Chondrocyte (in vitro differentiated cells): ENCODE measurements at regions not wholly inside any gene's neighbourhood (a gene's known extent, or its start where the extent isn't known, plus 50 kb on each side); places are given as distances from the start of the nearest gene placed in this dataset.
"Not testable (repeated sequence)": the region's sequence is repeated elsewhere in the genome, so short reads cannot be mapped to it uniquely, and the experiment has no call there.

Experiments
- DNase-seq: peaks from one replicate; pipeline ENCODE4 v3.0.0; 2021; ENCODE audit warnings: mixed read lengths, low spot score
- H3K27ac Mint-ChIP-seq: one replicate; pipeline ENCODE4 v1.8.0; 2021; ENCODE audit warnings: mild to moderate bottlenecking, moderate library complexity, mixed read lengths; ENCODE audit not compliant: unreplicated experiment
- H3K27me3 Mint-ChIP-seq: 2 replicates; pipeline ENCODE4 v1.8.0; 2021; ENCODE audit warnings: low read depth, mixed read lengths
- H3K36me3 Mint-ChIP-seq: 2 replicates; pipeline ENCODE4 v1.8.0; 2021; ENCODE audit warnings: low read depth, mixed read lengths
- H3K4me1 Mint-ChIP-seq: 2 replicates; pipeline ENCODE4 v1.8.0; 2021; ENCODE audit warnings: low read depth, mild to moderate bottlenecking, mixed read lengths
- H3K4me3 Mint-ChIP-seq: one replicate; pipeline ENCODE4 v1.8.0; 2021; ENCODE audit warnings: mild to moderate bottlenecking, moderate library complexity, mixed read lengths; ENCODE audit not compliant: unreplicated experiment
- H3K9me3 Mint-ChIP-seq: 2 replicates; pipeline ENCODE4 v1.8.0; 2021; ENCODE audit warnings: low read depth, mixed read lengths
- TF ChIP-seq, protein P1 (sequence below): fragments of 200-600 bp; sonication (generic); IDR thresholded peaks from 2 replicates; pipeline ENCODE4 v1.5.0; 2021; ENCODE audit warnings: antibody characterized with exemption, mild to moderate bottlenecking, moderate library complexity

GRCh38 chr4:187499956-187500355 is 495.6 kb upstream of the ZFP42 start:
- H3K27me3 Mint-ChIP-seq = no peaks in the 10 kb centered on the region
- no peak overlapping the region for H3K4me3 Mint-ChIP-seq
- no peaks in the 10 kb centered on the region for H3K9me3 Mint-ChIP-seq
- peaks cover 13% of the 10 kb centered on the region for H3K4me1 Mint-ChIP-seq
- no peaks in the 10 kb centered on the region for H3K36me3 Mint-ChIP-seq
- DNase-seq = no peak
- no peak overlapping the region for H3K27ac Mint-ChIP-seq
- TF ChIP-seq, protein P1, sequence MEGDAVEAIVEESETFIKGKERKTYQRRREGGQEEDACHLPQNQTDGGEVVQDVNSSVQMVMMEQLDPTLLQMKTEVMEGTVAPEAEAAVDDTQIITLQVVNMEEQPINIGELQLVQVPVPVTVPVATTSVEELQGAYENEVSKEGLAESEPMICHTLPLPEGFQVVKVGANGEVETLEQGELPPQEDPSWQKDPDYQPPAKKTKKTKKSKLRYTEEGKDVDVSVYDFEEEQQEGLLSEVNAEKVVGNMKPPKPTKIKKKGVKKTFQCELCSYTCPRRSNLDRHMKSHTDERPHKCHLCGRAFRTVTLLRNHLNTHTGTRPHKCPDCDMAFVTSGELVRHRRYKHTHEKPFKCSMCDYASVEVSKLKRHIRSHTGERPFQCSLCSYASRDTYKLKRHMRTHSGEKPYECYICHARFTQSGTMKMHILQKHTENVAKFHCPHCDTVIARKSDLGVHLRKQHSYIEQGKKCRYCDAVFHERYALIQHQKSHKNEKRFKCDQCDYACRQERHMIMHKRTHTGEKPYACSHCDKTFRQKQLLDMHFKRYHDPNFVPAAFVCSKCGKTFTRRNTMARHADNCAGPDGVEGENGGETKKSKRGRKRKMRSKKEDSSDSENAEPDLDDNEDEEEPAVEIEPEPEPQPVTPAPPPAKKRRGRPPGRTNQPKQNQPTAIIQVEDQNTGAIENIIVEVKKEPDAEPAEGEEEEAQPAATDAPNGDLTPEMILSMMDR = no peak

DNA sequence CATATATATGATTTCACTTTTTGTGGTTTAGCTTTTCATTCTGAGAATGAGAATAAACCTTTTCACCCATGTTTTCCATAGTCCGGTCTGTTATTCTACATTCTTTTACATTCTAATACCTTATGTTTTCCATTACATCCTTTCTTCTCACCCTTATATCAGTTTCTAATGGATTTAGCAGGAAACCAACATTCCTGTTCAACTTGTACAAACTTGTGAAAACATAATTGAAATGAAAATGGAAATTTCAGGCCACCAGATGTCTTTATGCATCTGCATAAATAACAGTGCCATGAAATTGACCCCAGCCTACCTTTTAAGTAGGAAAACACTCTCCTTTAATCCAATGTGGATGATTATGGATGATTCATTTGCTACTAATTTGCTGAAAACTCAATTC is 494.8 kb upstream of the ZFP42 start:
- no peaks in the 10 kb centered on the region for H3K27me3 Mint-ChIP-seq
- H3K4me3 Mint-ChIP-seq = no peak overlapping the region
- no peaks in the 10 kb centered on the region for H3K9me3 Mint-ChIP-seq
- no peaks in the 10 kb centered on the region for H3K36me3 Mint-ChIP-seq
- TF ChIP-seq, protein P1 = no peak
- H3K4me1 Mint-ChIP-seq = peaks cover 13% of the 10 kb centered on the region
- no peak for DNase-seq
- no peak overlapping the region for H3K27ac Mint-ChIP-seq

DNA sequence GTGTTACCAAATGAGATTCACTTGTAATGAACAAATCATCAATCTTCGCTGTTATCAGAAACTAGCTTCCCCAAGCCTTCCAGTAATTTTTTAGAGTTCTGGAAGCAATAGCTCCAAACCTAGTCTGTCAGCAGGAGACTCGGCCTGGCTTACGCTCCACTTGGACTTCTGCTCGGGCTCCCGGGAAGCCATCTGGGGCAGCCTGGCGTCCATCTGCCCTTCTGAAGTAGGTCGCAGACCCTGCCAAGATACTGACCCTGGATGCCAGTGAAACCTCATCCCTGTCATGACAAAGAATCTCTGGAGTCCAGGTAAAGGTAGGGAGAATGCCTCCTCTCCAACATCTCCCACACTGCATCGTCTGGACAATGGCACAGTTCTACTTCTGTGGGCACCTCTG is 493.8 kb upstream of the ZFP42 start:
- Mint-ChIP-seq H3K9me3 (no peaks in the 10 kb centered on the region), H3K27me3 (no peaks in the 10 kb centered on the region), H3K4me3 (no peak overlapping the region), H3K36me3 (no peaks in the 10 kb centered on the region), H3K27ac (no peak overlapping the region), H3K4me1 (peaks cover 13% of the 10 kb centered on the region)
- no peak for DNase-seq
- TF ChIP-seq, protein P1 = no peak

GRCh38 chr4:187504974-187505797 is 490.4 kb upstream of the ZFP42 start:
- H3K9me3 Mint-ChIP-seq = no peaks in the 10 kb centered on the region
- no peaks in the 10 kb centered on the region for H3K36me3 Mint-ChIP-seq
- no peak for DNase-seq
- TF ChIP-seq, protein P1 = no peak
- no peaks in the 10 kb centered on the region for H3K27me3 Mint-ChIP-seq
- H3K27ac Mint-ChIP-seq = no peak overlapping the region
- H3K4me3 Mint-ChIP-seq = peak overlapping the region; percentile 66
- H3K4me1 Mint-ChIP-seq = peaks cover 13% of the 10 kb centered on the region

GRCh38 chr4:187505798-187506141 is 489.8 kb upstream of the ZFP42 start:
- H3K27me3 Mint-ChIP-seq, H3K4me1 Mint-ChIP-seq, H3K36me3 Mint-ChIP-seq, H3K4me3 Mint-ChIP-seq, H3K9me3 Mint-ChIP-seq, H3K27ac Mint-ChIP-seq, DNase-seq: not testable (repeated sequence)

- H3K9me3 Mint-ChIP-seq = no peaks in the 10 kb centered on the region
- TF ChIP-seq, protein P1 = no peak
- no peaks in the 10 kb centered on the region for H3K27me3 Mint-ChIP-seq
- H3K36me3 Mint-ChIP-seq = peaks cover under 1% of the 10 kb centered on the region
- H3K4me3 Mint-ChIP-seq = no peak overlapping the region
- no peak overlapping the region for H3K27ac Mint-ChIP-seq
- DNase-seq = no peak
- H3K4me1 Mint-ChIP-seq = peaks cover 8% of the 10 kb centered on the region
Measured at GRCh38 chr4:187516224-187516623, 479.3 kb upstream of the ZFP42 start.
